WI38 (cell line): ENCODE measurements at regions not wholly inside any gene's neighbourhood (a gene's known extent, or its start where the extent isn't known, plus 50 kb on each side); places are given as distances from the start of the nearest gene placed in this dataset.
"Not testable (repeated sequence)": the region's sequence is repeated elsewhere in the genome, so short reads cannot be mapped to it uniquely, and the experiment has no call there.

Experiments used
- H3K4me3 ChIP-seq: 2 replicates; pipeline ENCODE4 v1.5.1; 2011; ENCODE audit warnings: low read depth, mild to moderate bottlenecking, control low read depth, low read length
- CTCF ChIP-seq: IDR thresholded peaks from 2 replicates; pipeline ENCODE4 v1.5.1; 2012; ENCODE audit warnings: low read depth, mild to moderate bottlenecking, control low read depth, low read length

- H3K4me3 ChIP-seq, result no peak overlapping the region
- no peak for TF ChIP-seq CTCF
These were observed 94.4 kb upstream of the HCCS start for GRCh38 chrX:11016728-11017127.

GRCh38 chrX:11022588-11022987, 88.5 kb upstream of the HCCS start:
- H3K4me3 ChIP-seq, result not testable (repeated sequence)

GRCh38 chrX:11039926-11040325, 71.2 kb upstream of the HCCS start:
- TF ChIP-seq CTCF, result no peak
- H3K4me3 ChIP-seq, result no peak overlapping the region

- TF ChIP-seq CTCF, result no peak
- H3K4me3 ChIP-seq, result no peak overlapping the region
These were observed 70.7 kb upstream of the HCCS start for GRCh38 chrX:11040405-11040804.

- H3K4me3 ChIP-seq, result no peak overlapping the region
- no peak for TF ChIP-seq CTCF
These were observed 70.1 kb upstream of the HCCS start for GRCh38 chrX:11040996-11041395.

GRCh38 chrX:11050013-11050412, 61.1 kb upstream of the HCCS start:
- H3K4me3 ChIP-seq, result no peak overlapping the region
- TF ChIP-seq CTCF, result no peak

- TF ChIP-seq CTCF, result no peak
These were observed 57.8 kb upstream of the HCCS start for GRCh38 chrX:11053351-11053750.

GRCh38 chrX:11056322-11057176, 54.6 kb upstream of the HCCS start:
- H3K4me3 ChIP-seq, result no peak overlapping the region
- no peak for TF ChIP-seq CTCF

More at GRCh38 chrX:11053351-11053750, 57.8 kb upstream of the HCCS start:
- H3K4me3 ChIP-seq, result no peak overlapping the region
